ENCODE measurements at regions not wholly inside any gene's neighbourhood (a gene's known extent, or its start where the extent isn't known, plus 50 kb on each side); places are given as distances from the start of the nearest gene placed in this dataset.

DNA sequence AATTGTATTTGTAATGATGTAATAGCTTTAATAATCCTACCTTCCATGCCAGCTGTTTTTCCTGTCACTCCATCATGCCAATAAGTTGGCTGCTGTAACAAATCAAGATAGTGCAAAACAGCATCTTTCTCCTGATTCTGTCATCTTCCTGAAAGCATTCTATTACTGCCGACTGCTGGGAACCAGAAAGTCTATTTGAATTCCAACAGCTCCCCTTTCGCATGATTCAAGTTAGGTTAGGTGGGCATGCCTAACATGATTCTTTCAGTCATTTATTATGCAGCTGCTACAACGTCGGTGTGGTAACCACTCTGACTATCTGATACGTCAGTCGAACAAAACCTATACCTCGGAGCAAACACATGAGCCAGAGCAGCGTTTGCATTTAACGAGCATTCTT, 127.9 kb upstream of the DMD start:
- TF ChIP-seq, protein P1, sequence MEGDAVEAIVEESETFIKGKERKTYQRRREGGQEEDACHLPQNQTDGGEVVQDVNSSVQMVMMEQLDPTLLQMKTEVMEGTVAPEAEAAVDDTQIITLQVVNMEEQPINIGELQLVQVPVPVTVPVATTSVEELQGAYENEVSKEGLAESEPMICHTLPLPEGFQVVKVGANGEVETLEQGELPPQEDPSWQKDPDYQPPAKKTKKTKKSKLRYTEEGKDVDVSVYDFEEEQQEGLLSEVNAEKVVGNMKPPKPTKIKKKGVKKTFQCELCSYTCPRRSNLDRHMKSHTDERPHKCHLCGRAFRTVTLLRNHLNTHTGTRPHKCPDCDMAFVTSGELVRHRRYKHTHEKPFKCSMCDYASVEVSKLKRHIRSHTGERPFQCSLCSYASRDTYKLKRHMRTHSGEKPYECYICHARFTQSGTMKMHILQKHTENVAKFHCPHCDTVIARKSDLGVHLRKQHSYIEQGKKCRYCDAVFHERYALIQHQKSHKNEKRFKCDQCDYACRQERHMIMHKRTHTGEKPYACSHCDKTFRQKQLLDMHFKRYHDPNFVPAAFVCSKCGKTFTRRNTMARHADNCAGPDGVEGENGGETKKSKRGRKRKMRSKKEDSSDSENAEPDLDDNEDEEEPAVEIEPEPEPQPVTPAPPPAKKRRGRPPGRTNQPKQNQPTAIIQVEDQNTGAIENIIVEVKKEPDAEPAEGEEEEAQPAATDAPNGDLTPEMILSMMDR (conservative IDR thresholded peaks at IDR 0.05; ENCODE audit: low read depth, low read length) = no peak
- TF ChIP-seq EZH2 (IDR thresholded peaks at IDR 0.05; ENCODE audit: borderline replicate concordance, low read depth, low read length, poor library complexity, severe bottlenecking) = no peak

Measured in A673 (cell line).